ENCODE measurements at regions not wholly inside any gene's neighbourhood (a gene's known extent, or its start where the extent isn't known, plus 50 kb on each side); places are given as distances from the start of the nearest gene placed in this dataset.

- no peak for TF ChIP-seq CTCF (IDR thresholded peaks at IDR 0.05; ENCODE audit: low read depth, low read length, missing control alignments)
- in situ Hi-C loops (cut with HindIII; ENCODE audit: low sequenced_read_pairs), result no loop called here
- no peak for DNase-seq (ENCODE audit: low read depth)
- no peak overlapping the region for H3K4me3 ChIP-seq (ENCODE audit: low read depth, low read length)
Measured at GRCh38 chr11:119513806-119514170, 90.8 kb upstream of the THY1 start.

GRCh38 chr11:119513131-119513805, 90.3 kb upstream of the THY1 start:
- DNase-seq (ENCODE audit: low read depth), result no peak
- in situ Hi-C loops (cut with HindIII; ENCODE audit: low sequenced_read_pairs), result no loop called here
- TF ChIP-seq CTCF (IDR thresholded peaks at IDR 0.05; ENCODE audit: low read depth, low read length, missing control alignments), result no peak
- H3K4me3 ChIP-seq (ENCODE audit: low read depth, low read length), result no peak overlapping the region

GRCh38 chr11:119512369-119512768, 89.4 kb upstream of the THY1 start:
- no peak for DNase-seq (ENCODE audit: low read depth)
- TF ChIP-seq CTCF (IDR thresholded peaks at IDR 0.05; ENCODE audit: low read depth, low read length, missing control alignments), result no peak
- no peak overlapping the region for H3K4me3 ChIP-seq (ENCODE audit: low read depth, low read length)
- in situ Hi-C loops (cut with HindIII; ENCODE audit: low sequenced_read_pairs), result no loop called here

GRCh38 chr11:119511614-119512306, 88.8 kb upstream of the THY1 start:
- H3K4me3 ChIP-seq (ENCODE audit: low read depth, low read length), result no peak overlapping the region
- no peak for TF ChIP-seq CTCF (IDR thresholded peaks at IDR 0.05; ENCODE audit: low read depth, low read length, missing control alignments)
- no peak for DNase-seq (ENCODE audit: low read depth)
- in situ Hi-C loops (cut with HindIII; ENCODE audit: low sequenced_read_pairs), result no loop called here

- TF ChIP-seq CTCF (IDR thresholded peaks at IDR 0.05; ENCODE audit: low read depth, low read length, missing control alignments), result no peak
- peak; percentile 66 for DNase-seq (ENCODE audit: low read depth)
- in situ Hi-C loops (cut with HindIII; ENCODE audit: low sequenced_read_pairs), result no loop called here
- no peak overlapping the region for H3K4me3 ChIP-seq (ENCODE audit: low read depth, low read length)
Measured at GRCh38 chr11:119509969-119510401, 87.0 kb upstream of the THY1 start.

GRCh38 chr11:119509282-119509841, 86.4 kb upstream of the THY1 start:
- in situ Hi-C loops (cut with HindIII; ENCODE audit: low sequenced_read_pairs), result no loop called here
- no peak for TF ChIP-seq CTCF (IDR thresholded peaks at IDR 0.05; ENCODE audit: low read depth, low read length, missing control alignments)
- no peak overlapping the region for H3K4me3 ChIP-seq (ENCODE audit: low read depth, low read length)
- DNase-seq (ENCODE audit: low read depth), result no peak

Data from astrocyte of the cerebellum (primary cell).